HG02870 (cell line): ENCODE measurements at regions not wholly inside any gene's neighbourhood (a gene's known extent, or its start where the extent isn't known, plus 50 kb on each side); places are given as distances from the start of the nearest gene placed in this dataset.

ENCODE experiments used
- ATAC-seq: cut with Tn5 transposase; IDR thresholded peaks from one replicate; pipeline ENCODE4 v1.9.1; 2021; ENCODE audit warnings: mild to moderate bottlenecking, moderate library complexity; ENCODE audit not compliant: unreplicated experiment

DNA sequence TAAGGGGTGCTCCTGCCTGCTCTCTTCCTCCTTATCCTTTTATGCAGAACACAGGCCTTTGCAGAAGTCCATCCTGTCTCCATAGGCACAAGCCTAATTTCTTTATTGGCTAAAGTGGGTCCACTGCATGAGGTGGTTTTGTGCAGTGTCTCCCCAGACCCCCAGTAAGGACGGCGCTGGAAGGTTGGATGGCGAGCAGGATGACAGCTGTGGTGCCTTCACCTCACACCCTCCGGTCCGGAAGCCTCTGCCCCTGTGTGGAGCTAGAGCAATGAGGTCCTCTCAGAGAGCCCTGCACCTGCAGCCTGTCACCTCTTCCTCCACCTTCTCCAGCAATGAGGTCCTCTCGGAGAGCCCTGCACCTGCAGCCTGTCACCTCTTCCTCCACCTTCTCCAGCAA is 393.7 kb upstream of the IRX1 start:
- ATAC-seq, result no peak

DNA sequence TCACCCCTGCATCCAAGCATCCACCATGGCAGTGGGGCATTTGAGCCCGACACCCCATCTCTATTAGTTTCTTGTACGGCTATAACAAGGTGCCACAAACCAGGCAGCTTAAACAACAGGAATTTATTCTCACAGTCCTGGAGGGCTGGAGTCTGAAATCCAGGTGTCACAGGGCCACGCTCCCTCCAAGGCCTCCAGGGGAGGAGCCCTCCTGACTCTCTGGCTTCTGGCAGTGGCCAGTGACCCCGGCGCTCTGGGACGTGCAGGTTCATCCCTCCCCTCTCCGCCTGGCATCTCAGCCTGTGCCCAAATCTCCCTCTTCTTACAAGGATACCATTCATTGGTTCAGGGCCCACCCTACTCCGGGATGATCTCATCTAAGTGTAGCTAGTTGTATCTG is 394.5 kb upstream of the IRX1 start:
- no peak for ATAC-seq

DNA sequence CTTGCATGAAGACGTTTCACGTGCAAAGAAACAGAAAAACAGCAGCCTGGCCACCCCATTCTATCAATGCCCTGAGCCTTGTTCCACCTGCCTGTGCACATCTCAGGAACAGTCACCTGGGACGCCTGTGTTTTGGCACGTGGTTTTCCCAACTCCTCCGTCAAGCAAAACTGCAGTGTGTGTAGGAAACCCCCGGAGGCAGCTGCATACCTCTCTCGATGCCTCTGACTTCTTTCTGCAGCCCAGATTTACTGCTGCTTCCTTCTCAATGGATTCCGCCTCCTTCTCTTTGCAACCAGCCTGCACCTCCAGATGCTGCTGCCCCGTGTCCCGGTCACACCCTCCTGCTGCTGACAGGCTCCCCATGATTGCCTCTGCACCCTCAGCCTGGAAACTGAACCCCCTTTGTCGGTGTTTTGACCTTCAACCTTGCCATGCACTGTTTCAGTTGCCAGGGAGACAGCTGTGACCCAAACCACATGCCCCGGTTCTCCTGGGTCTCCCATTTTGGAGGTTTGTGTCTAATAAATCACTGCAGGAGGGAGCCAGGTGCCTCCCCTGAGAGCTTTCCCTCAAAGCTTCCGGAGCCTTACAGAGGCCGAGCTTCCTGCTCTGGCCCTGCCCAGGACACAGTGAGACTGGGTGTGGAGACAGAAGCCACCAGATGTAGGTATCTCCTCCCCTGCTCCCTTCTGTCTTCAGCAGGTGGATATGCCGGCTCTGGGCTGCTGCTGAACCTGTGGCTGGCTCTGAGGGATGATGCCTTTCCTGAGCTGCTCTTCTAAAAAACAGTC is 395.5 kb upstream of the IRX1 start:
- no peak for ATAC-seq

DNA sequence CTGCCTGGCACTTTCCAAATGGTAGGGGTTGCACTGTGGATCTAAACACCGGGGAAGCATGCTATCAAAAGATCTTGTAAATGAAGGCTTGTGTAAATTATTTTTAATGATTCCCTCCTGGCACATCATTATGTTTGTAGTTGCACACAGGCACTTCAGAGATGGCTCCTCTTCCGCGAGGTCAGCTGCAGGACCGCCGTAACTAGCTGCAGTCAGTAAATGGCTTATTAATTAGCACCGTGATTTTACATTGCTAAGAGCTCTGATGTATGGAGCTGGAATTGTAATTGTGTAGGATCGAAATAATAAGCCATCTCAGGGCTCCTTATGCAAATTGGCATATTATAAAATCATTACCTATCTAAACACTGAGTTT is 397.6 kb upstream of the IRX1 start:
- no peak for ATAC-seq

DNA sequence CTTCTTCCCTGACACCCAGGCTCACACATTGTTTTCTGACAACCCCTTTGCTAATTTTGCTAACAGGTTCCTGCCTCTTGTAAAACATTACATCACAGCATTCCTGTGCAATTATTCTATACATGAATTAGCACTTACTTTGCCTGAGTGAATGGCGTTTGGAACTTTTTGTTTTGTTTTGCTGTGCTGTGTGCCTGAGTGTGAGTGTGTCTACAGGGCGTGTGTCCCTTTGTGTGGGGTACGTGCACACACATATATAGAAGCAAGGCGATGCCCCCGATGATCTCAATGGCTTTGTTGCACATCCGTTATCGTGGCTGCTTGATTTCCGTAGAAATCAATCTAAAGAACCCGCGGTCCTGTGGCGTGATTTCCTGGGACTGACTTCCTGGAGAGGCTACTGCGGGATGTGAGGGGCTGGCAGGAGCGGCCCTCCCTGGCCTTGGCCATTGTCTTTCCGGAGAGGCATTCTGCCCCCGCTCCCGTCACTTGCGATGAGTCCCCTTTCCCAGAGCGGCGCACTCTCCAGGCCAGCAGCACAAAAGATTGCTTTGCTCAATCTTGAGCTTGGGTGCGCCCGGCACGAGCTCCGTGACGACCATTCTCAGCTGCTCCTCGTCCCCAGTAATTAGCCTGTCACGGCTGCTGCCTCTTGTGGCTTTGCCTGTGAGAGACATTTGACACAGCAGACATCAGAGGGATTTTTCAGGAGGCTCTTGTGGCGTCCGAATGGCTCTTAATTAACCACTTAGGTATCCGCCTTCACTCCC is 398.1 kb upstream of the IRX1 start:
- ATAC-seq, result no peak

DNA sequence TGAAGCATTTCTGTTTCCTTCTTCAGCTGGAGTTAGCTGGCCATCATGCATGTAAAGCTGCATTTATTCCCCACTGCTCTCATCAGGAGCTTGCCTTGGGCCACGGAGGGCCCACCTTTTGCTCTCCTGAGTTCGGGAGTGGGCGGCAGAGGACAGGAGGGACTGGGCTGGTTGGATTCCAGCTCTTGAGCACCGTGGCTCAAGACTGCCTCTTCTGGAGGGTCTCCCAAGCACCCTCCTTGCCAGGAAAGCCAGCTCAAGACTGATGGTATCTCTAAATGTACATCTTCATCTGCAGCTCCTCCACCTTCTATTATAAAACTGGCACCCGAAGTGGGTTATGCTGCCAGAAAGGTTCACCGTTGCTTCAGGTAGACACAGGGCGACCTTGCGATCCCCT is 399.6 kb upstream of the IRX1 start:
- no peak for ATAC-seq

DNA sequence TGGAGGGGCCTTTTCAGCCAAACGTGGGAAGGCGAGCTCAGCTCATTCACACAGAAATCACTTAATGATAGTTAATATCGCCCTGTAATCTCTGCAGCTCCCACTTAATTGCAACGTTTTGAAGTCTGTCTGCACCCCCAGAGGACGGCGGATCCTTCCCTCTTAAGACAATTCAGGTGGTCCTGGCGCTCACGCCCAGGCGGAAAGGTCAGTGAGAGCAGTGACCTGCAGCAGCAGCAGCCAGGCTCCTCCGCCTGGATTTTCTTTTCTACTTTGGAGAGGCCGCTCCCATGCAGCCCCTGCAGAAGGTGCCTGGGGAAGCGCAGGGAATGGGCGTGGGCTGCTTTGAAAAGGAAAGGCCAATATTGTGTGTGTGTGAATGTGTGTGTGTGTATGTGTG is 400.9 kb upstream of the IRX1 start:
- ATAC-seq, result no peak

DNA sequence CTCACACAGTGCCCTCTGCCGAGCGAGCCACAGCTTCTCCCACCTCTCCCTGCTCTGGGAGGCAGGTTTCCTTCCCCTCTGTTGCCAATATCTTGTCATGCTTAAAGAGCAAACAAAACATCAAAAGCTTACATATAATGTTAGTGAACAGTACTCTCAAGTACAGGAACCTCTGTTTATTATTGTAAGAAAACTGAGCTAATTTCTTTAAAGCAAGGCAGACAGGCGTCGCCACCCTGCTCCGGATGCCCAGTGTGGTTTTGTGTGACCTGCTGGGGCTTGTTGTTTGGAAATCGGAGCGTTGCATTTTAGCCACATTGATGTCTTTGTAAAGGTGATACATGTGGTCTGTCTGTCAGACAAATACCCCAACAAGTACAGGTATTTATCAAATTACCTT is 401.4 kb upstream of the IRX1 start:
- no peak for ATAC-seq

DNA sequence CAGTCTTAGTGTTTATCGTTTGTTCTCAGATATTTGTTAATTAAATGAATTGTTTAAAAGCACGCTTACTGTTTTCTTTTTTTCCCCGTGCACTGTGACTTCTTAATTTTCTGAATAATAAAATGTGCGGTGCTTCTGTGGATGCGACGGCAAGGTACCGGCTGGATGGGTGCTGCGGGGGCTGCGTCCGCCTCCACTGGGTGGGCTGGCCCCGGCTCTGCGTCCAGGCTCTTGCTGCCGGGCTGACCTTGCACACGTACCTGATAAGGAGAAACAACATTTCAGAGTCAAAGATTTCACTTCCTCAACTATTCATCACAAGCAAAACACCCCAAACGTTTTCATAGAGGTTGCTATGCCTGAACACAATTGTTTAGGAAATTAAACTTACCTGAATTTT is 404.0 kb upstream of the IRX1 start:
- no peak for ATAC-seq

DNA sequence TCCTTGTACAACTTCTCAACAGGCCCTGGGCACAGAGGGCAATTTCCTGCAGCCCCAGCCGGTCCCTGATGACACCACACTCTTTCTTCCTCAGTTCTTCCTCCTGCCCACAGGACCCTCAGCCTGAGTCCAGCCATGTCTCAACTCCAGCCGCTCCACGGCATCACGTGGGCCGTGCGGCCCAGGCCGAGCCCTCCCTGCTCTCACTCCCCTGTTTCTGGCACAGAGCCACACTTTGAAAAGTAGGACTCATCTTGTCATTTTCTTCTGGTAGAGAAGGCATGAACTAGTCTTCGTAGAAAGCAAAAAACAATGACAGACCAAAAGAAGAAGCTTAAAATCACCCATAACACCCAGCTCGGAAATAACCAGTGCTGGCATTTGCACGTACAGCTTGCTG is 404.7 kb upstream of the IRX1 start:
- no peak for ATAC-seq

DNA sequence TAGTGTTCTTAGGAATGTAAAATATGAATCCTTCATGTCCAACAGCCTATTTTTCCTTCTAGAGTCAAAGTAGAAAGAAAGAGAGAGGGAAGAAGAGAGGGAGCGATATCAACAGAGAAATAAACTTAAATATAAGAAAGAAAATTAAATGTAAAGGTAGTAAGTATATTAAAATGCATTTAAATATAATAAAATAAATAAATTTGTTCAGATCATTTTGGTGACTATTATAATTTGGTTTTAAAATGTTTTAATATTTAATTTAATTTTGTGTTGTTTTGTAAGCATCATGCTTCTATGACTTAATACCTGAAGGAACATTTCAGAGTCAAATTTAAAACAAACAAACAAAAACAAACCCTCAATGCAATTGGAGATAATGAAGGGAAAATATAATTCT is 405.2 kb upstream of the IRX1 start:
- ATAC-seq, result no peak

DNA sequence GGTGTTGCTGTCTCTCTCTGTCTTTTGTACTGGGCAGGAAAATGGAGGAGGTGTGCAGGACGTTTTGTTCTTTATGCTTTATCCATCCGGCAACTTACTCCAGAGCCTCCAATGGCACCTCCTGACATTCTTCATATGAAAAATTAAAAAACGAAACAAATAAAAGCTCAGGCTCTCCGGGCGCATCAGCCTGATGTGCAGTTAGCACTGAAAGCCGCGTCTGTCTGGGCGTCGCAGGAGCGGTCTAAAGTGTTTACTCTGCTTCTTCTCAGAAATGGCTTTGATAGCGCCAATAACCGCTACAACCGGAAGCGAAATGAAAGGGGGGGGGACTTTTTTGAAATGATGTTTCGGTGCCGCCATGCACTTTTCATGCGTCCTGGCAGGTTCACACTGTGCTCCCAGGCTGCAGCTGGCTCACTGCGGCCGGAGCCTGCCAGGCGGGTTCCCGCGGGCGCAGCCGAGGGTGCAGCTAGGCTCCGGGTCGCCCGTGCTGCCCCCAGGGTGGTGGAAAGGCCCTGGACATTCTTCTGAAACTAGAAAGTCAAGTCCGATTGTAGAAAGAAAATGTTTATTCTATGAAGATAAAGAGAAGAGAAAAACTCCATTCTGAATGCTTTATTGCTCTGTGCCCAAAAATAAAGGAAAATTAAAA is 407.7 kb upstream of the IRX1 start:
- ATAC-seq, result no peak

DNA sequence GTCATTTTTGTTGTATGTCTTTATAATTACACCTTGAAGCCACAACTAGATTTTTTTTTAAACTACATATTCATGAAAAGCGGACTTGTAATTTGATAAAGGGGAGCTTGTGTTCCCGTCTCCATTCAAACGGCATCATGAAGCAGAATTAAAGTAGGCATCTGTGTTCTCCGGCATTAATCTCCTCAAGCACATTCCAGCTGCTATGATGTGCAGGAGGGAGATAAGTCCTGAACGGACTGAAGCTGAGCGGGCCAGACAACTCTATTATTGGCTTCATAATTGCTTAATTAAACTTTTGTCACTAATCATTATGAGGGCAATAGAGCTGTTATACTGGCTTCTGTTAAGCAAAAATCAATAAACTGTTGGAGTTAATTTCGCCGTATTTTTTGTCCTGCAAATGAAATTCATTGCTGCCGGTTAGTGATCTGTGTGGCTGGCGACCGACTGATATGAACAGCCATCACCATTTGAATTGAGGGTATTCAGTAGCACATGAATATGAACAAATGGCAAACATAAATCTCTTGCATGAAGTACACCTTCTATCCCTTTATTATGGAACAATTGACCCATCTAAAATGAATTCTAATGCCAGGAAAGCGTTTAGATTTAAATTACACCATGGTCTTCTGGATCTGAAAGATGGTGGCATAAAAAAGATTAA is 408.8 kb upstream of the IRX1 start:
- no peak for ATAC-seq

DNA sequence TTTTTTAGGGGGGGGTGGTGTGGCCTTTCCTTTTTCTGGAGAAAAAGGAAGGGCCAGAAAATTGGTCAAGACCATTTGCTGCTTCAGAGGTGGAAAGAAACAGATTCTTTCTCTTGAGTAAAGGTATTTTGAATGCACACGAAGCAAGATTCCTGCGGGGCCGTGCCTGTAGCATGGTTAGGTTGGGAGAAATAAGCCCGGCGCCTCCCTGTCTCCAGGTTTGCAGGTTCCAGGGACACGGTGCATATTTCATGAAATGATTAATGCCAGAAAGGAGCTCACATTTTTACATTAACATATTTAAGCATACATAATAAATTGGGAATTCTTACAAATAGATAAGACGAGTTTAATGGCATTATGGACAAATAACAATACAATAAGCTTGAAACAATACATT is 409.5 kb upstream of the IRX1 start:
- no peak for ATAC-seq

DNA sequence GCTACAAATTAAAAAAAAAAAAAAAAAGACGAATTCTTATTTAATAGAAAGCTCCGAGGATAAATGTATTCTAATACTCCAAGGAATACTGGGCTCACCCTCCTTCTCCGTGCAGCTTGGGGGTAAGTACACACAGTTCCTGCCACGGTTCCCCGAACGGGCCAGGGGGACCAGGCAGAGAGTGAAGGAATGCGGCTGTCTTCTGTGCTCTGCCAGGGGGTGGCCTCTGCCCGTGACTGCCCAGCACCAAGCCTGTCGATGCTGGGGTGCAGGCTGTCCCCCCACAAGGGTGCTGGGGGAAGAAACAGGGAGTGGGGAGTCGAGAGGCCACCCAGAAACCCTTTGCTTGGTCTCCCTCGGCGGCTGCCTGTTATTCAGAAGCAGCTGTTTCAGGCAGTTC is 410.1 kb upstream of the IRX1 start:
- no peak for ATAC-seq

DNA sequence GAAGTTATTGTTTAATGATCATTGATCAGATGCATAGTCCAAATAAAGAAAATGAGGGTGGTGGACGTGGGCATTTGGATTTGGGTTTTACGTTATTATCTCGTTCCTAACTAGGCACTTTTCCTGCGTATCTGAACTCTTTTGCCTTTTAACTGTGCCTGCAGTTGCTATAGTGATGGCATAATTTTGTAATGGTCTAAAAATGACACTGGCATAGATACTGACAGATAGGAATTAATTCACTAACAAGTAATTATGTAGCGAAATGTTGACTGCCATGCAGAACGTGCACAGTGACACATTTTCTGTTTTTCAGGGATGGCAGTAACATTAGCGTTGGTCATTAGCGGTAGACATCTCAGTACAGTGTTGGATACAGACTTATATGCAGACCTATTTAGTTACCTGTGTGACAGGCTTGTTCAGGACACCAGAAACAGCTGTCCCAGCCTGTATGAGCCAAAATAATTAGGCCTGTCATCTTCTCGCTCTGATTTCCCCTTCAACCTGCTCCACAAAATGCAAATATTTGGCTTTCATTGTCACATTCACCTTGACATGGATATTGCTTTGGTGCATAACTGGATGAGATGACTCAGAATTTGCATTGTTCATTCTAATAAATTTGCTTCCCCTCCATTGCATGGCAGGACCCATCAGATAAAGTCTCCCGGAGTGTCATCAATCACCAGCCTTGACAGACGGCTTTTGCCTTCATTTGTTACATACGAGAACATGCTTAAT is 413.3 kb upstream of the IRX1 start:
- ATAC-seq, result no peak

DNA sequence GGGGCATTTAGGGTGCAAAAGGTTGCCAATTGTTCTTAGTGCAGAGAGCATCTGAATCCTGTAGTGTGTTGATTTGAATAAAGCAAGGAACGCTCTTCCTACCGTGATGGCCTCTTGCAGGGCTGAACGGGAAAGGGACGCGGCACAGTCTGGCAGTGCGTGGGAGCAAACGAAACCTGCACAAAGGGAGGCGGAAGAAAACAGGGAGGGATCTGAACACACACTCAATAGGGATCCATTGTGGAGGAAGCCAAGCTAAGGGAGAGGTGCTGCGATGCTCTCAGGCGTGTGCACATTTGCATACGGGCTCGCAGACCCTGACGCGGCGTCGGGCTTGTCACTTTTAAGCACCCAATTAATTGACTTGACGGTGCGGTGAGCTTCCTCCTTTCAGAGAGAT is 414.0 kb upstream of the IRX1 start:
- ATAC-seq, result no peak

DNA sequence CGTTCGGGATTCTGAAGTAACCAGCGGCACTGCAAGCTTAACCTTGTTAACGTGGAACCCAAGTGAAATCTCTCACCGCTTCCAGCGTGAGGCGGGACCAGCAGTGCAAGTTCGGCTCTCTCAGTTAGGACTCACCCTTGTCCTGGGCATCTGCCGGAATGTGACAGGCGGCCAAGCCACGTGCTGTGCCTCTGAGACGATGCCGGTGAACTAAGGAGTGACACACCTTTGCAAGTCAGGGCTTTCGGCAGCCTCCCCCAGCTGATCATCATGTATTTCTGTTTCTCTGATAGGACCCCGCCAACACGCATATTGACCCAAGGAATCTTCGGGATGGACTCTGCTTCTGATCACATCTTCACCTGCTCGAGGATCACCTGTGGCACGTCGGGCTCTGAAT is 415.0 kb upstream of the IRX1 start:
- ATAC-seq, result no peak

DNA sequence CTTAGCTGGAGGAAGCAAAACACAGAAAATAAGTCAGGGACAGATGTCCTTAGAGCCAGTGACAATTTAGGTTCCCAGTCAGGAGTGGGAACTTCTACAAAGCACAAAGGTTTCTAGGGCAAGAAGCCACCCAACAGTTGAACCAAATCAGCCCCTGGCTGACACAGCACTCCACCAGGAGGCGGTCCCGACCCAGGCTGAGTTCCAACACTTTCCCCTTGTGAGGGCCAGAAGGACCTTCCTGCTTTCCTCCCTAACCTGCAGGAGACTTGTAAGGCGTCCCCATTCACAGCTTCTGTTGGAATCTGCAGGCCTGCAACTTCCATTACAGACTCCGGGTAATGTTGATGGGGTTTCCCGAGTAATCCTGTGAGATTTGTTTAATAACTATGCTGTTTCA is 416.4 kb upstream of the IRX1 start:
- ATAC-seq, result no peak

DNA sequence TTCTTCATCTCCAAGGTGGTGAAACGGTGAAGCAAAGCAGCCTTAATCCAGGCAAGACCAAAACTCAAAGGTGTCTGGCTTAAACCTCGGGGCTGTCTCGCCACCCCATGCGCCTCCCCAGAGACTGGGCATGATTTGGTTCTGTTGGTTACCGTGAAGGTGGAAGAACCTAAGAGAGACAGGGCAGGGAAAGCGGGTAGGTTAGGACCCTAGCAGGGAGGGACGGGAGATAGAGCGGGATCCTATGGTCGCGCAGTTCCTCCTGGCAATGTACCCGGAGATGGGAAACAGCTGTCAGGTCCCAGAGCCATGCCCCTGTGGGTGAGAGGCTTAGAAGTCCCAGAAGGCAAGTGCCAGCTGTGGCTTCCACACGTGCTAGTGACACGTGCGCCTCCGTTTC is 418.3 kb upstream of the IRX1 start:
- no peak for ATAC-seq

DNA sequence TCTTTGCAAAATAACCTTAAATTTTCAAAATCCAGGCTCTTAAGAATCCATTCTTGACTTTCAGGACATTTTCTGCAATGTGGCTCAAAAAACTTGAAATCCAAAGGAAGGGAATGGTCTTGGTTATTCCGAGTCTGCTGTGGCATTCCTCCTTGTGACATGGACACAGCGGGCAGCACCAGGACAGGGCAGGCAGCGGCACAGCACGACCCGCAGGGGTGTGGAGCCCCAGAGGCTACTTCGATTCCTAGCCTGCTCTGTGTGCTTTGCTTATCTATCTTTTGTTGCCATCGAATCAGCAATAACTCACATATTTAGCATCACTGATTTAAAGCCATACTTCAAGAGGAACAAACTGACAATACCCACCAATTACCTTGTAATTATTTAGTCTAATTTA is 420.2 kb upstream of the IRX1 start:
- no peak for ATAC-seq
